C4-2B (cell line): ENCODE measurements at regions not wholly inside any gene's neighbourhood (a gene's known extent, or its start where the extent isn't known, plus 50 kb on each side); places are given as distances from the start of the nearest gene placed in this dataset.

Experiments used
- H3K27ac ChIP-seq: fragments of 450-650 bp; 2 replicates; pipeline ENCODE4 v1.5.1; 2017
- ZFX ChIP-seq: fragments of 450-650 bp; IDR thresholded peaks from 2 replicates; pipeline ENCODE4 v1.6.1; 2017
- TF ChIP-seq, protein P1 (sequence below): fragments of 450-650 bp; conservative IDR thresholded peaks from 2 replicates; pipeline ENCODE4 v1.5.1; 2017; ENCODE audit warnings: mild to moderate bottlenecking

DNA sequence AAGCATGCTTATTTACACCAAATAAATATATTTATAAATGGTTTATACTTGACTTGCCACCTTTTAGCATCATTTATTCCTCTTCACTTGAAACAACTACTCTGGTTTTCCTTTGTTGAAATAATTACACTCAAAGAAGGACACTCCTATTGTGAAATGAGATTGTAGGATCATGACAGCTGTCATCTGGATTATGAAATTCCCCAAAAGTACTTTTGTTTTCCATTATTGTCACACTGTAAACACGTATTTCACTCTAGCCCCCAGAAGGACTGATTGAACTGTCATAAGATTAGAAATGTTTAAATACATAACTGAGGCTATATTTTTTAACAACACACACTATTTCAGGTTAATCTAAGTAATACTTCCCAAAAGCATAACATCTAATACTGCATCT lies 593.8 kb downstream of the LRRIQ3 start:
- H3K27ac ChIP-seq, result no peak overlapping the region
- TF ChIP-seq, protein P1, sequence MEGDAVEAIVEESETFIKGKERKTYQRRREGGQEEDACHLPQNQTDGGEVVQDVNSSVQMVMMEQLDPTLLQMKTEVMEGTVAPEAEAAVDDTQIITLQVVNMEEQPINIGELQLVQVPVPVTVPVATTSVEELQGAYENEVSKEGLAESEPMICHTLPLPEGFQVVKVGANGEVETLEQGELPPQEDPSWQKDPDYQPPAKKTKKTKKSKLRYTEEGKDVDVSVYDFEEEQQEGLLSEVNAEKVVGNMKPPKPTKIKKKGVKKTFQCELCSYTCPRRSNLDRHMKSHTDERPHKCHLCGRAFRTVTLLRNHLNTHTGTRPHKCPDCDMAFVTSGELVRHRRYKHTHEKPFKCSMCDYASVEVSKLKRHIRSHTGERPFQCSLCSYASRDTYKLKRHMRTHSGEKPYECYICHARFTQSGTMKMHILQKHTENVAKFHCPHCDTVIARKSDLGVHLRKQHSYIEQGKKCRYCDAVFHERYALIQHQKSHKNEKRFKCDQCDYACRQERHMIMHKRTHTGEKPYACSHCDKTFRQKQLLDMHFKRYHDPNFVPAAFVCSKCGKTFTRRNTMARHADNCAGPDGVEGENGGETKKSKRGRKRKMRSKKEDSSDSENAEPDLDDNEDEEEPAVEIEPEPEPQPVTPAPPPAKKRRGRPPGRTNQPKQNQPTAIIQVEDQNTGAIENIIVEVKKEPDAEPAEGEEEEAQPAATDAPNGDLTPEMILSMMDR, result no peak
- no peak for TF ChIP-seq ZFX

DNA sequence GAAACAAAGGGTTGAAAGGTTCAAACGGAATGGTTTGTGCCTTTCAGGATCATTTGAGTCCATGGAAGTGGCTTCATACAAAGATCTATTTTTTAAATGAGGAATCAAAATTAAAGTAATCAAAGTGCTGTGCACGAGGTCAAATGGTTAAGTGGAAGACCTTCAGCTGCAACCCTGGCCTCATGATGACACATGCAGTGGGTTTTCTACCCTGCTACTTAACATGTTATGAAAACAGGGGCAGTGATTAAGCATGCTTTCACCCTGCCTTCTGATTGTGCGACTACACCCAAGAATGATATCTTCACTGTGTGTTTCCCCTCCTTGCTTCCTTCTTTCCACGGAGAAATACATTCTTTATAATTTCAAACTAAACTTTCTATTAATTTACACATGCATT lies 604.2 kb downstream of the LRRIQ3 start:
- no peak for TF ChIP-seq ZFX
- TF ChIP-seq, protein P1, result no peak
- no peak overlapping the region for H3K27ac ChIP-seq

DNA sequence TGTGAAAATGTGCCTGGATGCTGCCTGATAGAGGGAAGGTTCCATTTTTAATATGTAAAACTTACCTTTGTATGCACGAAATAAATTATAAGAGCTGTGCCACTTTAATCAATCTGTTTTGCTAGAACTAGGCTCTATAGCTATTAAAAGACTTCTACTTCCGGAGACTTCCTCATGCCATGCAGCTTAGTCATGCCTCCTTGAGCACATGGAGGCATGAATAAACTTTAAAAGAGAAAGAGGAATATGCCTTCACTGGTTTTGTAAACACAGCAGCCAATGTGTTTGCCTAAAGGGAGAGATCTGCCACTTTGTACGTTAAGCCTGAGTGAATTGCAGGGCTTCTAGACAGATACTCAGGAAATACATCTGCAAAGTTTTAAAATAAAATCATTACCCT lies 604.6 kb downstream of the LRRIQ3 start:
- TF ChIP-seq, protein P1, result no peak
- no peak for TF ChIP-seq ZFX
- H3K27ac ChIP-seq, result no peak overlapping the region

DNA sequence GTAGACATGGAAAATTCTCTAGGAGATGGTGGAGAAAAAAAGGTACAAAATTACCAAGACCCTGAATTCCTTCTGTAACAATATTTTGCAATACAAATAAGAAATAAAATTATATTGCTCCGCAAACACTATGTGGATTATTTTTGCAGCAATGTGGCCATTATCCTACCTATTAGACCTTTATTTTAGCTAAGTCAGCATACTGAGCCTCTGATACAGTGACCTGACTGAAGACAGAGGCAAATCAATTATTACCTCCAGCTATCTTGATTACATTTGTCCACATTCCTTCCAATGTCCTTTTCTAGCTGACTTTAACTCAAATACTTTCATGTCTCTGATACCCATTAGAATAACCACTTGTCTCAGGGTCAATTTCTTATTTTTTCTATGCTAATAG lies 610.9 kb downstream of the LRRIQ3 start:
- no peak for TF ChIP-seq ZFX
- TF ChIP-seq, protein P1, result no peak
- no peak overlapping the region for H3K27ac ChIP-seq

DNA sequence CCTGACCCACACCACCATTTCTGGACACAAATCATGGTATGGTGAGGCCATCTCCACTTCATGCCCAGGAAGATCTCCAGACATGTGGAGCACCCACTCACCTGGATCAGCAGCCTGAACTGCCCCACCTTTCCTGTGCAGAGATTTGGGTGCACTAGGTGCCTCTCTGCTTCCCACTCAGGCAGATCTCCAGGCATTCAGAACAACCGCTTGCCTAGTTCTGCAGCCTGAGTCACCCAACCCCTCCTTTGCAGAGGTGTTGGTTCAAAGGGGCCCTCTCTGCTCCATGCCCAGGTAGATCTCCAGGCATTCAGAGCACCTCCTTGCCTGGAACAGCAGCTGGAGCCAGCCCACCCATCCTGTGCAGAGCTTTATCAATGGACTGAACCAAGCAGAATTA lies 620.8 kb downstream of the LRRIQ3 start:
- no peak for TF ChIP-seq ZFX
- TF ChIP-seq, protein P1, result no peak
- no peak overlapping the region for H3K27ac ChIP-seq

DNA sequence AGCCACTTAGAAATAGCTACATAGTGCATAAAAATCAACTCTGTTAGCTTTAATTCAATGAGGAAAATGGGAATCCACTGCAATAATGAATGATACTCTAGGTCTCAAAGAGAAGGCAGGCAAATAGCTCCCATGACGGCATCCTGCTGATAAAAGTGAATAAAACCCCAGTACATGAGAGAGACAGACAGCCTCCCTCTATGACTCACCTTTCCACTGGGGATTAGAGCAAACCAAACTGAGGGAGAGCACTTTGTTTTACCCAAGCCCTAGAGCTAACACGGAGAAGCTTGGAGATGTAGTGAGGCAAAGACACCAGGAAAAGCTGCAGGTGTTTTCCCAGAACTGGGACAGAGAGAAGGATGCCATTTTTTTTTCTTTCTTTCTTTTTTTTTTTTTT lies 621.9 kb downstream of the LRRIQ3 start:
- H3K27ac ChIP-seq, result no peak overlapping the region
- TF ChIP-seq, protein P1, result no peak
- TF ChIP-seq ZFX, result no peak

DNA sequence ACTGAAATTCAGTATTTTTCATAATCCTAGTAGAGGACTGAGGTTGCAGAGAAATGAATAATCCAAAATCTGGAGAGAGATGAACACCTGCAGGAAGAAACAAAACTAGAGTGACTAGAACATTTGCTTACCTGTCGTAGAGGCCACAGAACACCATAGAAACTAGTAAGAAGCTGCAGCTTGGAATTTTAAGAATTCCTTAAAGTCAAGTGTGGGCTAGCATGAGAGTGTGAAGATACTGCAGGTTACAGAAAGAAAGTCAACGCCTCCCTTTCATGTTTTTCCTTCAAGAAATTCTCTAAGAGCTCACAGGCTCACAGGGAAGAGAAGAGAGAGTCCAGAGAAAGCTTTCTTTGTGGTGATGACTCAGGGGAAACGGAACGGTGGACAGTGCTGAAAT lies 633.7 kb downstream of the LRRIQ3 start:
- TF ChIP-seq, protein P1, result no peak
- TF ChIP-seq ZFX, result no peak
- H3K27ac ChIP-seq, result no peak overlapping the region
